Esophagus squamous epithelium (tissue), 5 donors: ENCODE measurements at regions not wholly inside any gene's neighbourhood (a gene's known extent, or its start where the extent isn't known, plus 50 kb on each side); places are given as distances from the start of the nearest gene placed in this dataset.

Experiments used
- DNase-seq: peaks from one replicate; lab custom pipeline; 2025; lab: John Stamatoyannopoulos, UW
- H3K27ac ChIP-seq, 4 donors: fragments of 200-600 bp; sonication (generic); one replicate each; pipeline ENCODE4 v1.5.1; 2016 to 2019; ENCODE audit warnings: mild to moderate bottlenecking in 1 of 4
- H3K27me3 ChIP-seq, 4 donors: fragments of 200-600 bp; sonication (generic); 1 replicate in 3 of 4; 2 replicates in 1 of 4; pipeline versions ENCODE4 v1.5.1 to v1.6.0; 2017 to 2021; ENCODE audit warnings: antibody characterized with exemption in 1 of 4
- H3K36me3 ChIP-seq, 3 donors: fragments of 200-600 bp; sonication (generic); one replicate each; pipeline ENCODE4 v1.5.1; 2016 to 2019
- H3K4me1 ChIP-seq, 3 donors: fragments of 200-600 bp; sonication (generic); one replicate each; pipeline ENCODE4 v1.5.1; 2017 to 2019
- H3K4me3 ChIP-seq, 4 donors: fragments of 200-600 bp; sonication (generic); 1 replicate in 3 of 4; 2 replicates in 1 of 4; pipeline ENCODE4 v1.5.1; 2016 to 2019; ENCODE audit warnings: mild to moderate bottlenecking in 2 of 4, moderate library complexity in 1 of 4
- H3K9me3 ChIP-seq, 3 donors: fragments of 200-600 bp; sonication (generic); one replicate each; pipeline ENCODE4 v1.5.1; 2016 to 2019
- POLR2A ChIP-seq, 4 donors: fragments of 450-650 bp; IDR thresholded peaks; one replicate each; pipeline ENCODE4 v1.6.1; 2017; ENCODE audit warnings: antibody characterized with exemption in 4 of 4, mild to moderate bottlenecking in 4 of 4, moderate library complexity in 3 of 4
- WGBS, 2 donors: methylation state at CpG; one replicate each; pipeline ENCODE4 v1.1.5; 2018; 5-methylcytosine and 5-hydroxymethylcytosine counted together
- intact Hi-C: fragments of 100-400 bp; cut with DNase I; formaldehyde crosslinking; loops from one replicate; pipeline ENCODE4 v1.15.0; 2022
- TF ChIP-seq, protein P1 (sequence below), 6 experiments: fragments of 450-650 bp in 4 of 6; fragments of 200-600 bp in 2 of 6; sonication (generic) in 2 of 6; IDR thresholded peaks; one replicate each; pipeline ENCODE4 v1.5.1; 2016 to 2019; ENCODE audit warnings: antibody characterized with exemption in 6 of 6, mild to moderate bottlenecking in 4 of 6, moderate library complexity in 4 of 6
- donor health status: DM: yes; HTN: yes; CAD: no.

DNA sequence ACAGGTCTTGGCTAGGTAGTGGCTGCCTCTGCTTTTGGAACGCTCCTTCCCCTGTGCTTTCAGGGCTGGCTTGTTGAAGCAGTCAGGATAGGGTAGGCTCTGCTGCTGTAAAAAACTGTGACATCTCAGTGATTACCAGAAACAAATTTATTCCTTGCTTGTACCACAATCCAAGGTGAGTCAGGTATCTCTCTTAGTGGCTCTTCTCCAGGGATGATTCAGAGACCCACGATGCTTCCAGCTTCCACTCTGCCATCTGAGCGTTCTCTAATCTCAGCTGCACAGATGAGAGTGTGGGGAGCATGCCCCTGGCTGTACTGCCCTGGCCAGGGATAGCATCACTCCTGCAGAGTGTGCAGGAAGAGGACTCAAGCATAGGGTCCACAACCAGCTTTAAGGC lies 174.9 kb downstream of the VAPA start:
- no peaks in the 10 kb centered on the region for H3K27me3 ChIP-seq
- intact Hi-C loops = no loop called here
- H3K27ac ChIP-seq = no peak overlapping the region
- no peak for DNase-seq
- 40 to 46% methylated on average over 1 to 3 of the region's 3 CpGs for WGBS, 2 donors
- no peak for TF ChIP-seq POLR2A (IDR thresholded peaks at IDR 0.05)
- TF ChIP-seq, protein P1, sequence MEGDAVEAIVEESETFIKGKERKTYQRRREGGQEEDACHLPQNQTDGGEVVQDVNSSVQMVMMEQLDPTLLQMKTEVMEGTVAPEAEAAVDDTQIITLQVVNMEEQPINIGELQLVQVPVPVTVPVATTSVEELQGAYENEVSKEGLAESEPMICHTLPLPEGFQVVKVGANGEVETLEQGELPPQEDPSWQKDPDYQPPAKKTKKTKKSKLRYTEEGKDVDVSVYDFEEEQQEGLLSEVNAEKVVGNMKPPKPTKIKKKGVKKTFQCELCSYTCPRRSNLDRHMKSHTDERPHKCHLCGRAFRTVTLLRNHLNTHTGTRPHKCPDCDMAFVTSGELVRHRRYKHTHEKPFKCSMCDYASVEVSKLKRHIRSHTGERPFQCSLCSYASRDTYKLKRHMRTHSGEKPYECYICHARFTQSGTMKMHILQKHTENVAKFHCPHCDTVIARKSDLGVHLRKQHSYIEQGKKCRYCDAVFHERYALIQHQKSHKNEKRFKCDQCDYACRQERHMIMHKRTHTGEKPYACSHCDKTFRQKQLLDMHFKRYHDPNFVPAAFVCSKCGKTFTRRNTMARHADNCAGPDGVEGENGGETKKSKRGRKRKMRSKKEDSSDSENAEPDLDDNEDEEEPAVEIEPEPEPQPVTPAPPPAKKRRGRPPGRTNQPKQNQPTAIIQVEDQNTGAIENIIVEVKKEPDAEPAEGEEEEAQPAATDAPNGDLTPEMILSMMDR (IDR thresholded peaks at IDR 0.05) = no peak
- H3K4me1 ChIP-seq = peaks cover 9 to 34% (median 12%) of the 10 kb centered on the region in 3 donors
- peaks cover 0 to under 1% (median 0%) of the 10 kb centered on the region in 3 donors for H3K9me3 ChIP-seq
- no peaks in the 10 kb centered on the region for H3K36me3 ChIP-seq
- no peak overlapping the region for H3K4me3 ChIP-seq

- no peak for TF ChIP-seq POLR2A (IDR thresholded peaks at IDR 0.05)
- TF ChIP-seq, protein P1 (IDR thresholded peaks at IDR 0.05) = no peak
- DNase-seq = no peak
- no peaks in the 10 kb centered on the region for H3K27me3 ChIP-seq
- H3K27ac ChIP-seq = no peak overlapping the region
- no peaks in the 10 kb centered on the region for H3K36me3 ChIP-seq
- 38 to 68% methylated on average over 4 of the region's 4 CpGs for WGBS, 2 donors
- no peak overlapping the region for H3K4me3 ChIP-seq
- intact Hi-C loops = no loop called here
- H3K4me1 ChIP-seq = peaks cover 9 to 32% (median 12%) of the 10 kb centered on the region in 3 donors
- H3K9me3 ChIP-seq = no peaks in the 10 kb centered on the region
Measured at GRCh38 chr18:10089881-10090280, 176.1 kb downstream of the VAPA start.

GRCh38 chr18:10090668-10091067 lies 176.9 kb downstream of the VAPA start:
- H3K4me3 ChIP-seq = no peak overlapping the region
- no peaks in the 10 kb centered on the region for H3K9me3 ChIP-seq
- DNase-seq = no peak
- H3K4me1 ChIP-seq = peaks cover 9 to 24% (median 11%) of the 10 kb centered on the region in 3 donors
- H3K27ac ChIP-seq = no peak overlapping the region
- H3K36me3 ChIP-seq = no peaks in the 10 kb centered on the region
- H3K27me3 ChIP-seq = no peaks in the 10 kb centered on the region
- no peak for TF ChIP-seq POLR2A (IDR thresholded peaks at IDR 0.05)
- TF ChIP-seq, protein P1 (IDR thresholded peaks at IDR 0.05) = no peak
- WGBS, 2 donors = 85 to 86% methylated on average over 4 of the region's 4 CpGs
- intact Hi-C loops = no loop called here

DNA sequence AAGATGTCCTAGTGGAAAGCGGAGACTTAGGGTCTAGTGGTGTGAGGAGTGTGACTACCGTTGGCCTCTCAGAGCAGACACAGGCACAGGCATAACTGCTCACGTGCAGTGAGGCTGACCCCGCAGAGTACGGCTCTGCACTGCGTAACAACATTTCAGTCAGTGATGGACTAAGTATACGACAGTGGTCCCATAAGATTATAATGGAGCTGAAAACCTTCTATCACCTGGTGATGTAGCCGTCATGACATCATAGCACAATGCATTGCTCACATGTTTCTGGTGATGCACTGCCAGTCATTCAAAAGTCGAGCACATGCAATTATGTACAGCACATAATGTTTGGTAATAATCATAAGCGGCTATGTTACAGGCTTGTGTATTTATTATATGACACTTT lies 179.6 kb downstream of the VAPA start:
- DNase-seq = no peak
- 91 to 96% methylated on average over 10 of the region's 10 CpGs for WGBS, 2 donors
- Histone ChIP-seq H3K9me3 (no peaks in the 10 kb centered on the region), H3K36me3 (no peaks in the 10 kb centered on the region), H3K4me1 (peaks cover 0 to 5% (median 0%) of the 10 kb centered on the region in 3 donors), H3K27ac (no peak overlapping the region), H3K27me3 (no peaks in the 10 kb centered on the region), H3K4me3 (no peak overlapping the region)
- TF ChIP-seq, protein P1 (IDR thresholded peaks at IDR 0.05) = no peak
- TF ChIP-seq POLR2A (IDR thresholded peaks at IDR 0.05) = no peak
- intact Hi-C loops = no loop called here

DNA sequence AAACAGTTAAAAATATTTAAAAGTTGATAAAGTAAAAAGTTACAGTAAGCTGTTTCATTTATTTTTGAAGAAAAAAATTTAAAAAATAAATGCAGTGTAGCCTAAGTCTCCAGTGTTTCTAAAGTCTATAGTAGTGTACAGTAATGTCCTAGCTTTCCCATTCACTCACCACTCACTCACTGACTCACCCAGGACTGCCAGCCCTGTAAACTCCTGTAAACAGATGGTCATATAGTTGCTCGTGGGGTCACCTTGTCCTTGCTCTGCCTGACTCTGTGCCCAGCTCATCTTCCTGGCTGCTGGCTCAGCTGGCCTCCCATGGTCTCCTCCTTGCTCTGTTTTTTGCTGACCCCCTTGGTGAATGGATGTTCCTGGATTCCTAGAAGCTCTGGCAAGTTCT lies 180.3 kb downstream of the VAPA start:
- no peak for DNase-seq
- Histone ChIP-seq H3K27ac (no peak overlapping the region), H3K4me3 (no peak overlapping the region), H3K9me3 (no peaks in the 10 kb centered on the region), H3K27me3 (no peaks in the 10 kb centered on the region), H3K4me1 (no peaks in the 10 kb centered on the region), H3K36me3 (no peaks in the 10 kb centered on the region)
- intact Hi-C loops = no loop called here
- WGBS, 2 donors = 12 to 21% methylated on average over 1 of the region's 1 CpG
- TF ChIP-seq, protein P1 (IDR thresholded peaks at IDR 0.05) = no peak
- TF ChIP-seq POLR2A (IDR thresholded peaks at IDR 0.05) = no peak
